Astrocyte (in vitro differentiated cells and primary cell): ENCODE measurements at regions not wholly inside any gene's neighbourhood (a gene's known extent, or its start where the extent isn't known, plus 50 kb on each side); places are given as distances from the start of the nearest gene placed in this dataset.

Source experiments
- DNase-seq: peaks from one replicate; pipeline ENCODE4 v3.0.0-alpha.2; 2010; ENCODE audit warnings: low read depth
- FAIRE-seq: peaks from 2 replicates; lab custom pipeline; 2011; peaks lifted over from hg19 to GRCh38; lab: Jason Lieb, UNC
- H2AFZ ChIP-seq: 2 replicates; pipeline ENCODE4 v1.6.0; 2012; ENCODE audit warnings: low read depth, low read length, inconsistent platforms
- H3K27ac ChIP-seq: 2 replicates; pipeline ENCODE4 v1.5.1; 2011; ENCODE audit warnings: low read depth, low read length, inconsistent platforms
- H3K27me3 ChIP-seq: 2 replicates; pipeline ENCODE4 v1.6.0; 2011; ENCODE audit warnings: low read length, inconsistent platforms; ENCODE audit not compliant: insufficient read depth
- H3K36me3 ChIP-seq: 2 replicates; pipeline ENCODE4 v1.5.1; 2011; ENCODE audit warnings: low read length, inconsistent platforms; ENCODE audit not compliant: insufficient read depth
- H3K4me1 ChIP-seq: 2 replicates; pipeline ENCODE4 v1.5.1; 2011; ENCODE audit warnings: low read length, inconsistent platforms; ENCODE audit not compliant: insufficient read depth
- H3K4me2 ChIP-seq: 2 replicates; pipeline ENCODE4 v1.6.0; 2012; ENCODE audit warnings: low read length, inconsistent platforms
- H3K4me3 ChIP-seq: 2 replicates; pipeline ENCODE4 v1.5.1; 2011; ENCODE audit warnings: low read depth, mild to moderate bottlenecking, low read length, inconsistent platforms; ENCODE audit not compliant: insufficient read depth
- H3K79me2 ChIP-seq: 2 replicates; pipeline ENCODE4 v1.6.0; 2012; ENCODE audit warnings: mild to moderate bottlenecking, low read length, inconsistent platforms; ENCODE audit not compliant: insufficient read depth
- H3K9ac ChIP-seq: 2 replicates; pipeline ENCODE4 v1.6.0; 2012; ENCODE audit warnings: mild to moderate bottlenecking, low read length, inconsistent platforms
- H3K9me3 ChIP-seq: 2 replicates; pipeline ENCODE4 v1.5.1; 2012; ENCODE audit warnings: low read depth, mild to moderate bottlenecking, low read length, inconsistent platforms; ENCODE audit not compliant: insufficient read depth
- H4K20me1 ChIP-seq: 2 replicates; pipeline ENCODE4 v1.6.0; 2012; ENCODE audit warnings: low read length, inconsistent platforms; ENCODE audit not compliant: insufficient read depth
- H3K27ac Mint-ChIP-seq: one replicate; pipeline ENCODE4 v1.8.0; 2021; ENCODE audit warnings: mild to moderate bottlenecking, mixed read lengths; ENCODE audit not compliant: unreplicated experiment
- H3K27me3 Mint-ChIP-seq: one replicate; pipeline ENCODE4 v1.8.0; 2021; ENCODE audit warnings: low read depth, mixed read lengths; ENCODE audit not compliant: unreplicated experiment
- H3K36me3 Mint-ChIP-seq: one replicate; pipeline ENCODE4 v1.8.0; 2021; ENCODE audit warnings: low read depth, mixed read lengths; ENCODE audit not compliant: unreplicated experiment
- H3K4me1 Mint-ChIP-seq: one replicate; pipeline ENCODE4 v1.8.0; 2021; ENCODE audit warnings: low read depth, mixed read lengths; ENCODE audit not compliant: unreplicated experiment
- H3K4me3 Mint-ChIP-seq: one replicate; pipeline ENCODE4 v1.8.0; 2021; ENCODE audit warnings: mild to moderate bottlenecking, moderate library complexity, mixed read lengths; ENCODE audit not compliant: unreplicated experiment
- H3K9me3 Mint-ChIP-seq: one replicate; pipeline ENCODE4 v1.8.0; 2021; ENCODE audit warnings: mild to moderate bottlenecking, mixed read lengths; ENCODE audit not compliant: unreplicated experiment
- EZH2 ChIP-seq: IDR thresholded peaks from 2 replicates; pipeline ENCODE4 v1.6.1; 2012; ENCODE audit warnings: mild to moderate bottlenecking, low read length, inconsistent platforms; ENCODE audit not compliant: insufficient read depth
- TF ChIP-seq, protein P1 (sequence below): IDR thresholded peaks from 2 replicates; pipeline ENCODE4 v1.5.1; 2011; ENCODE audit warnings: low read depth, mild to moderate bottlenecking, inconsistent platforms, low read length, moderate library complexity; ENCODE audit not compliant: insufficient read depth

DNA sequence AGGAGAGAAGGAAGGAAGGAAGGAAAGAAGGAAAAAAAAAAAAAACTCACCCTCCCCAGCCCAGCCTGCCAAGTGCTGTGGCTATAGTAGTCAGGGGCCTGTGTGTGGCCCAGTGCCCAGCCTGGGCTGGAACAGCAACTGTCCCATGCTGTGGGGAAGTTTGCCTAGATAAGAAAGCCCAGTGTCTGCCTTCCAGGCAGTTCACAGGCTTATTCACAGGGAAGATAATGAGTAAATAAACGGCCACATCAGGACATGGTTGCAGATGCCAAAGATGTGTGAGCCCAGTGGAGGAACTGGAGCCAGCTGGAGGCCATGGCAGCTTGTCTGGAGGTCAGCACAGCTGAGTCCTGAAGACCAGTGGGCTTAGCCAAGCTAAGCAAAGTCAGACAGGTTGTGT lies 132.4 kb upstream of the FOXK1 start:
- no peaks in the 10 kb centered on the region for H4K20me1 ChIP-seq
- TF ChIP-seq EZH2: no peak
- TF ChIP-seq, protein P1, sequence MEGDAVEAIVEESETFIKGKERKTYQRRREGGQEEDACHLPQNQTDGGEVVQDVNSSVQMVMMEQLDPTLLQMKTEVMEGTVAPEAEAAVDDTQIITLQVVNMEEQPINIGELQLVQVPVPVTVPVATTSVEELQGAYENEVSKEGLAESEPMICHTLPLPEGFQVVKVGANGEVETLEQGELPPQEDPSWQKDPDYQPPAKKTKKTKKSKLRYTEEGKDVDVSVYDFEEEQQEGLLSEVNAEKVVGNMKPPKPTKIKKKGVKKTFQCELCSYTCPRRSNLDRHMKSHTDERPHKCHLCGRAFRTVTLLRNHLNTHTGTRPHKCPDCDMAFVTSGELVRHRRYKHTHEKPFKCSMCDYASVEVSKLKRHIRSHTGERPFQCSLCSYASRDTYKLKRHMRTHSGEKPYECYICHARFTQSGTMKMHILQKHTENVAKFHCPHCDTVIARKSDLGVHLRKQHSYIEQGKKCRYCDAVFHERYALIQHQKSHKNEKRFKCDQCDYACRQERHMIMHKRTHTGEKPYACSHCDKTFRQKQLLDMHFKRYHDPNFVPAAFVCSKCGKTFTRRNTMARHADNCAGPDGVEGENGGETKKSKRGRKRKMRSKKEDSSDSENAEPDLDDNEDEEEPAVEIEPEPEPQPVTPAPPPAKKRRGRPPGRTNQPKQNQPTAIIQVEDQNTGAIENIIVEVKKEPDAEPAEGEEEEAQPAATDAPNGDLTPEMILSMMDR: no peak
- no peak for FAIRE-seq
- H3K27me3 ChIP-seq: no peaks in the 10 kb centered on the region
- no peaks in the 10 kb centered on the region for H3K36me3 Mint-ChIP-seq
- H3K27ac Mint-ChIP-seq: no peak overlapping the region
- no peak overlapping the region for H3K27ac ChIP-seq
- no peak overlapping the region for H3K9ac ChIP-seq
- no peak overlapping the region for H2AFZ ChIP-seq
- DNase-seq: peak; percentile 3
- no peaks in the 10 kb centered on the region for H3K79me2 ChIP-seq
- H3K9me3 ChIP-seq: peaks cover 6% of the 10 kb centered on the region
- H3K4me3 ChIP-seq: no peak overlapping the region
- peaks cover 6% of the 10 kb centered on the region for H3K27me3 Mint-ChIP-seq
- H3K4me3 Mint-ChIP-seq: no peak overlapping the region
- H3K36me3 ChIP-seq: no peaks in the 10 kb centered on the region
- no peaks in the 10 kb centered on the region for H3K4me1 Mint-ChIP-seq
- peaks cover 16% of the 10 kb centered on the region for H3K9me3 Mint-ChIP-seq
- H3K4me2 ChIP-seq: no peak overlapping the region
- H3K4me1 ChIP-seq: no peaks in the 10 kb centered on the region

- Histone ChIP-seq H3K4me1 (no peaks in the 10 kb centered on the region), H3K79me2 (no peaks in the 10 kb centered on the region), H3K9me3 (peaks cover 6% of the 10 kb centered on the region), H3K9ac (no peak overlapping the region), H3K4me2 (no peak overlapping the region), H3K36me3 (no peaks in the 10 kb centered on the region), H2AFZ (no peak overlapping the region), H3K4me3 (no peak overlapping the region), H4K20me1 (no peaks in the 10 kb centered on the region), H3K27ac (no peak overlapping the region), H3K27me3 (no peaks in the 10 kb centered on the region)
- FAIRE-seq (no peak), DNase-seq (no peak)
- no peaks in the 10 kb centered on the region for H3K4me1 Mint-ChIP-seq
- H3K27me3 Mint-ChIP-seq: peaks cover 6% of the 10 kb centered on the region
- peaks cover 19% of the 10 kb centered on the region for H3K9me3 Mint-ChIP-seq
- no peaks in the 10 kb centered on the region for H3K36me3 Mint-ChIP-seq
- no peak overlapping the region for H3K27ac Mint-ChIP-seq
- H3K4me3 Mint-ChIP-seq: no peak overlapping the region
- TF ChIP-seq, protein P1: no peak
- TF ChIP-seq EZH2: no peak
Observed at GRCh38 chr7:4550117-4550516, 132.0 kb upstream of the FOXK1 start.

- Histone ChIP-seq H2AFZ (no peak overlapping the region), H3K4me2 (no peak overlapping the region), H4K20me1 (no peaks in the 10 kb centered on the region), H3K4me1 (no peaks in the 10 kb centered on the region), H3K9ac (no peak overlapping the region), H3K9me3 (peaks cover 6% of the 10 kb centered on the region), H3K4me3 (no peak overlapping the region), H3K36me3 (no peaks in the 10 kb centered on the region), H3K27me3 (no peaks in the 10 kb centered on the region), H3K79me2 (no peaks in the 10 kb centered on the region), H3K27ac (no peak overlapping the region)
- H3K4me3 Mint-ChIP-seq: no peak overlapping the region
- H3K36me3 Mint-ChIP-seq: no peaks in the 10 kb centered on the region
- no peaks in the 10 kb centered on the region for H3K4me1 Mint-ChIP-seq
- no peak for FAIRE-seq
- no peak for DNase-seq
- H3K9me3 Mint-ChIP-seq: peaks cover 26% of the 10 kb centered on the region
- H3K27ac Mint-ChIP-seq: no peak overlapping the region
- TF ChIP-seq EZH2: no peak
- TF ChIP-seq, protein P1: no peak
- H3K27me3 Mint-ChIP-seq: peaks cover 11% of the 10 kb centered on the region
Observed at GRCh38 chr7:4552985-4553384, 129.1 kb upstream of the FOXK1 start.
